ENCODE measurements at regions not wholly inside any gene's neighbourhood (a gene's known extent, or its start where the extent isn't known, plus 50 kb on each side); places are given as distances from the start of the nearest gene placed in this dataset.
"Not testable (repeated sequence)": the region's sequence is repeated elsewhere in the genome, so short reads cannot be mapped to it uniquely, and the experiment has no call there.

- DNase-seq = no peak
Observed at GRCh38 chr1:65020774-65021173, 54.4 kb upstream of the JAK1 start.

- no peak for DNase-seq
Observed at GRCh38 chr1:65021795-65022194, 55.4 kb upstream of the JAK1 start.

- no peak for DNase-seq
Observed at GRCh38 chr1:65022216-65022615, 55.9 kb upstream of the JAK1 start.

- DNase-seq = no peak
Observed at GRCh38 chr1:65025794-65026193, 59.4 kb upstream of the JAK1 start.

GRCh38 chr1:65026235-65026634, 59.9 kb upstream of the JAK1 start:
- no peak for DNase-seq

GRCh38 chr1:65027666-65028358, 61.5 kb upstream of the JAK1 start:
- no peak for DNase-seq

- not testable (repeated sequence) for DNase-seq
Observed at GRCh38 chr1:65029434-65029833, 63.1 kb upstream of the JAK1 start.

- DNase-seq = not testable (repeated sequence)
Observed at GRCh38 chr1:65034879-65035278, 68.5 kb upstream of the JAK1 start.

GRCh38 chr1:65036570-65037051, 70.3 kb upstream of the JAK1 start:
- DNase-seq = no peak

- no peak for DNase-seq
Observed at GRCh38 chr1:65039066-65039465, 72.7 kb upstream of the JAK1 start.

GRCh38 chr1:65039508-65039907, 73.2 kb upstream of the JAK1 start:
- no peak for DNase-seq

- DNase-seq = no peak
Observed at GRCh38 chr1:65042467-65042866, 76.1 kb upstream of the JAK1 start.

- DNase-seq = no peak
Observed at GRCh38 chr1:65044411-65044810, 78.1 kb upstream of the JAK1 start.

GRCh38 chr1:65045022-65045817, 78.9 kb upstream of the JAK1 start:
- no peak for DNase-seq

- DNase-seq = no peak
Observed at GRCh38 chr1:65048335-65048734, 82.0 kb upstream of the JAK1 start.

- no peak for DNase-seq
Observed at GRCh38 chr1:65049941-65050713, 83.8 kb upstream of the JAK1 start.

- DNase-seq = no peak
Observed at GRCh38 chr1:65050735-65051134, 84.4 kb upstream of the JAK1 start.

GRCh38 chr1:65054481-65054880, 88.1 kb upstream of the JAK1 start:
- no peak for DNase-seq

- DNase-seq = no peak
Observed at GRCh38 chr1:65055747-65056146, 89.4 kb upstream of the JAK1 start.

GRCh38 chr1:65056234-65056633, 89.9 kb upstream of the JAK1 start:
- DNase-seq = no peak

GRCh38 chr1:65056866-65057265, 90.5 kb upstream of the JAK1 start:
- DNase-seq = no peak

GRCh38 chr1:65059930-65060538, 88.0 kb upstream of the AK4 start:
- DNase-seq = no peak

- DNase-seq = no peak
Observed at GRCh38 chr1:65062339-65062738, 85.7 kb upstream of the AK4 start.

Data from stimulated activated CD4-positive, alpha-beta T cell treated with anti-CD3 and anti-CD28 coated beads, Interleukin-2, amount 100 ng/mL, for 48 hours (primary cell).